ENCODE measurements at regions not wholly inside any gene's neighbourhood (a gene's known extent, or its start where the extent isn't known, plus 50 kb on each side); places are given as distances from the start of the nearest gene placed in this dataset.
A peak's percentile ranks its signal among the peaks of the same experiment; 100 is the strongest.
"Not testable (repeated sequence)": the region's sequence is repeated elsewhere in the genome, so short reads cannot be mapped to it uniquely, and the experiment has no call there.

GRCh38 chr9:108057421-108058134, 568.0 kb upstream of the KLF4 start:
- DNase-seq, result no peak

- no peak for DNase-seq
Observed at GRCh38 chr9:108056805-108057386, 567.3 kb upstream of the KLF4 start.

- DNase-seq, result no peak
Observed at GRCh38 chr9:108056084-108056804, 566.7 kb upstream of the KLF4 start.

GRCh38 chr9:108054131-108054630, 564.6 kb upstream of the KLF4 start:
- no peak for DNase-seq

GRCh38 chr9:108053555-108054061, 564.0 kb upstream of the KLF4 start:
- peak; percentile 47 for DNase-seq

GRCh38 chr9:108052431-108053080, 563.0 kb upstream of the KLF4 start:
- no peak for DNase-seq

- no peak for DNase-seq
Observed at GRCh38 chr9:108050894-108051293, 561.3 kb upstream of the KLF4 start.

- DNase-seq, result no peak
Observed at GRCh38 chr9:108049671-108050494, 560.3 kb upstream of the KLF4 start.

- no peak for DNase-seq
Observed at GRCh38 chr9:108049026-108049607, 559.5 kb upstream of the KLF4 start.

- DNase-seq, result no peak
Observed at GRCh38 chr9:108048406-108049025, 558.9 kb upstream of the KLF4 start.

- not testable (repeated sequence) for DNase-seq
Observed at GRCh38 chr9:108047777-108048176, 558.2 kb upstream of the KLF4 start.

GRCh38 chr9:108047264-108047663, 557.7 kb upstream of the KLF4 start:
- DNase-seq, result no peak

- no peak for DNase-seq
Observed at GRCh38 chr9:108045851-108046250, 556.3 kb upstream of the KLF4 start.

GRCh38 chr9:108043585-108043984, 554.0 kb upstream of the KLF4 start:
- DNase-seq, result no peak

GRCh38 chr9:108041551-108041950, 552.0 kb upstream of the KLF4 start:
- DNase-seq, result no peak

- DNase-seq, result no peak
Observed at GRCh38 chr9:108040783-108041182, 551.2 kb upstream of the KLF4 start.

- no peak for DNase-seq
Observed at GRCh38 chr9:108039493-108039892, 549.9 kb upstream of the KLF4 start.

GRCh38 chr9:108039012-108039411, 549.4 kb upstream of the KLF4 start:
- DNase-seq, result no peak

- no peak for DNase-seq
Observed at GRCh38 chr9:108035487-108035886, 545.9 kb upstream of the KLF4 start.

Data from left kidney (tissue), 1 donor.